PC-3 (cell line): ENCODE measurements at regions not wholly inside any gene's neighbourhood (a gene's known extent, or its start where the extent isn't known, plus 50 kb on each side); places are given as distances from the start of the nearest gene placed in this dataset.
A peak's percentile ranks its signal among the peaks of the same experiment; 100 is the strongest.
"Not testable (repeated sequence)": the region's sequence is repeated elsewhere in the genome, so short reads cannot be mapped to it uniquely, and the experiment has no call there.

Experiments used
- ATAC-seq: fragments of 200-7000 bp; cut with Tn5 transposase; 2 replicates; pipeline ENCODE4 v1.9.1; 2020; ENCODE audit warnings: mild to moderate bottlenecking, moderate library complexity
- BruUV-seq: library from RNA; stranded (reverse); fragments of 400-500 nt; replicated peaks from 2 replicates; lab custom pipeline; 2021; lab: Mats Ljungman, UMichigan
- CTCF ChIA-PET: fragments of 300-600 bp; sonication (Branson Sonifier 250); formaldehyde crosslinking; loops from one replicate; lab custom pipeline; 2022; ENCODE audit warnings: antibody characterized with exemption; lab: Charles Lee
- POLR2A ChIA-PET: fragments of 300-600 bp; sonication (Branson Sonifier 250); formaldehyde crosslinking; loops from one replicate; lab custom pipeline; 2022; ENCODE audit warnings: antibody characterized with exemption; ENCODE audit not compliant: unreplicated experiment; lab: Charles Lee
- DNase-seq: peaks from one replicate; pipeline ENCODE4 v3.0.0-alpha.2; 2015
- H2AFZ ChIP-seq: fragments of 300-600 bp; sonication (generic); 2 replicates; pipeline ENCODE4 v1.6.0; 2016; ENCODE audit warnings: antibody characterized with exemption, low read length
- H3F3A ChIP-seq: fragments of 300-600 bp; sonication (generic); one replicate; pipeline ENCODE4 v1.6.0; 2017; ENCODE audit warnings: antibody characterized with exemption, low read length, control low read depth, mild to moderate bottlenecking; ENCODE audit not compliant: unreplicated experiment
- H3K27ac ChIP-seq: fragments of 300-600 bp; sonication (generic); 2 replicates; pipeline ENCODE4 v1.5.1; 2016; ENCODE audit warnings: mild to moderate bottlenecking, low read length
- H3K27me3 ChIP-seq: fragments of 300-600 bp; sonication (generic); 2 replicates; pipeline ENCODE4 v1.6.1; 2016; ENCODE audit warnings: low read length, mixed read lengths
- H3K36me3 ChIP-seq: fragments of 300-600 bp; sonication (generic); 2 replicates; pipeline ENCODE4 v1.6.1; 2016; ENCODE audit warnings: low read depth, mixed run types, low read length, mixed read lengths
- H3K4me1 ChIP-seq: fragments of 300-600 bp; sonication (generic); 2 replicates; pipeline ENCODE4 v1.5.1; 2016; ENCODE audit warnings: low read length; ENCODE audit not compliant: insufficient read depth
- H3K4me2 ChIP-seq: fragments of 300-600 bp; sonication (generic); 2 replicates; pipeline ENCODE4 v1.6.0; 2016; ENCODE audit warnings: low read length
- H3K4me3 ChIP-seq: fragments of 300-600 bp; sonication (generic); 2 replicates; pipeline ENCODE4 v1.5.1; 2016; ENCODE audit warnings: mild to moderate bottlenecking, low read length, mixed read lengths
- H3K79me2 ChIP-seq: fragments of 300-600 bp; sonication (generic); 2 replicates; pipeline ENCODE4 v1.6.1; 2017; ENCODE audit warnings: low read length, mixed read lengths
- H3K9ac ChIP-seq: fragments of 300-600 bp; sonication (generic); 2 replicates; pipeline ENCODE4 v1.6.0; 2016; ENCODE audit warnings: mild to moderate bottlenecking, low read length
- H3K9me2 ChIP-seq: fragments of 300-600 bp; sonication (generic); replicated peaks from 2 replicates; pipeline ENCODE4 v1.6.1; 2016; ENCODE audit warnings: mixed run types, low read length, mixed read lengths
- H3K9me3 ChIP-seq: fragments of 300-600 bp; sonication (generic); 2 replicates; pipeline ENCODE4 v1.6.1; 2016; ENCODE audit warnings: low read length, mixed read lengths
- H4K20me1 ChIP-seq: fragments of 300-600 bp; sonication (generic); 2 replicates; pipeline ENCODE4 v1.6.1; 2016; ENCODE audit warnings: low read length, mixed read lengths
- EZH2 ChIP-seq: fragments of 300-600 bp; sonication (generic); IDR thresholded peaks from one replicate; pipeline ENCODE4 v1.6.1; 2017; ENCODE audit warnings: antibody characterized with exemption, mild to moderate bottlenecking, low read length; ENCODE audit not compliant: unreplicated experiment
- EZH2phosphoT487 ChIP-seq: fragments of 300-600 bp; sonication (generic); IDR thresholded peaks from 2 replicates; pipeline ENCODE4 v1.6.1; 2018; ENCODE audit warnings: mild to moderate bottlenecking, antibody characterized with exemption, low read length, borderline replicate concordance
- intact Hi-C: fragments of 100-400 bp; cut with micrococcal nuclease; formaldehyde crosslinking; loops from 2 replicates; pipeline ENCODE4 v1.9.0; 2023
- TF ChIP-seq, protein P1 (sequence below): fragments of 300-600 bp; sonication (generic); conservative IDR thresholded peaks from 2 replicates; pipeline ENCODE4 v1.5.1; 2017; ENCODE audit warnings: antibody characterized with exemption, low read depth, mild to moderate bottlenecking, low read length

DNA sequence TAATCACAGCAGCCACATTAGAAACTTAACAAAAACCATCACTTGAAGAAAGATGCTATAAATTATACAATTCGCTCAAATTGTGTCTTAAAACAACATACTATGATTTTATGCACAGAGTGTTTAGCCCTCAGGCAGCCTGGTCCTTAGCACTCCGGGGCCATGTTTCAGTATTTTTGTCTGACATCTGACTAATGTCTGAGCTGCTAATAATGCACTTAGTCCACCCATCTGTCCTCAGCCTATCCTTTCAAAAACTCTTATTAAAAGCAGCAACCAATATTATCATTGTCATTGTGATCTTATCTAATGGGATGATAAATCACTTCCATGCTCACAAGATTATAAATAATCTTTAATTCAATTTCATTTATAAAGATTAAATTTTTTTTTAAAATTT is 602.7 kb upstream of the FOXG1 start:
- H3K4me1 ChIP-seq: no peaks in the 10 kb centered on the region
- H4K20me1 ChIP-seq: no peaks in the 10 kb centered on the region
- no peaks in the 10 kb centered on the region for H3K27me3 ChIP-seq
- H3K9me2 ChIP-seq: no peaks in the 10 kb centered on the region
- H3K4me3 ChIP-seq: no peak overlapping the region
- CTCF ChIA-PET: no interaction called here
- intact Hi-C loops: no loop called here
- ATAC-seq (no peak), DNase-seq (no peak)
- H3F3A ChIP-seq: no peaks in the 10 kb centered on the region
- H3K9ac ChIP-seq: no peak overlapping the region
- TF ChIP-seq EZH2: no peak
- no peak for TF ChIP-seq EZH2phosphoT487
- TF ChIP-seq, protein P1, sequence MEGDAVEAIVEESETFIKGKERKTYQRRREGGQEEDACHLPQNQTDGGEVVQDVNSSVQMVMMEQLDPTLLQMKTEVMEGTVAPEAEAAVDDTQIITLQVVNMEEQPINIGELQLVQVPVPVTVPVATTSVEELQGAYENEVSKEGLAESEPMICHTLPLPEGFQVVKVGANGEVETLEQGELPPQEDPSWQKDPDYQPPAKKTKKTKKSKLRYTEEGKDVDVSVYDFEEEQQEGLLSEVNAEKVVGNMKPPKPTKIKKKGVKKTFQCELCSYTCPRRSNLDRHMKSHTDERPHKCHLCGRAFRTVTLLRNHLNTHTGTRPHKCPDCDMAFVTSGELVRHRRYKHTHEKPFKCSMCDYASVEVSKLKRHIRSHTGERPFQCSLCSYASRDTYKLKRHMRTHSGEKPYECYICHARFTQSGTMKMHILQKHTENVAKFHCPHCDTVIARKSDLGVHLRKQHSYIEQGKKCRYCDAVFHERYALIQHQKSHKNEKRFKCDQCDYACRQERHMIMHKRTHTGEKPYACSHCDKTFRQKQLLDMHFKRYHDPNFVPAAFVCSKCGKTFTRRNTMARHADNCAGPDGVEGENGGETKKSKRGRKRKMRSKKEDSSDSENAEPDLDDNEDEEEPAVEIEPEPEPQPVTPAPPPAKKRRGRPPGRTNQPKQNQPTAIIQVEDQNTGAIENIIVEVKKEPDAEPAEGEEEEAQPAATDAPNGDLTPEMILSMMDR: no peak
- H2AFZ ChIP-seq: no peak overlapping the region
- H3K4me2 ChIP-seq: no peak overlapping the region
- no peaks in the 10 kb centered on the region for H3K9me3 ChIP-seq
- H3K27ac ChIP-seq: no peak overlapping the region
- no peaks in the 10 kb centered on the region for H3K79me2 ChIP-seq
- POLR2A ChIA-PET: no interaction called here
- no peaks in the 10 kb centered on the region for H3K36me3 ChIP-seq
- no TSS peak for BruUV-seq

DNA sequence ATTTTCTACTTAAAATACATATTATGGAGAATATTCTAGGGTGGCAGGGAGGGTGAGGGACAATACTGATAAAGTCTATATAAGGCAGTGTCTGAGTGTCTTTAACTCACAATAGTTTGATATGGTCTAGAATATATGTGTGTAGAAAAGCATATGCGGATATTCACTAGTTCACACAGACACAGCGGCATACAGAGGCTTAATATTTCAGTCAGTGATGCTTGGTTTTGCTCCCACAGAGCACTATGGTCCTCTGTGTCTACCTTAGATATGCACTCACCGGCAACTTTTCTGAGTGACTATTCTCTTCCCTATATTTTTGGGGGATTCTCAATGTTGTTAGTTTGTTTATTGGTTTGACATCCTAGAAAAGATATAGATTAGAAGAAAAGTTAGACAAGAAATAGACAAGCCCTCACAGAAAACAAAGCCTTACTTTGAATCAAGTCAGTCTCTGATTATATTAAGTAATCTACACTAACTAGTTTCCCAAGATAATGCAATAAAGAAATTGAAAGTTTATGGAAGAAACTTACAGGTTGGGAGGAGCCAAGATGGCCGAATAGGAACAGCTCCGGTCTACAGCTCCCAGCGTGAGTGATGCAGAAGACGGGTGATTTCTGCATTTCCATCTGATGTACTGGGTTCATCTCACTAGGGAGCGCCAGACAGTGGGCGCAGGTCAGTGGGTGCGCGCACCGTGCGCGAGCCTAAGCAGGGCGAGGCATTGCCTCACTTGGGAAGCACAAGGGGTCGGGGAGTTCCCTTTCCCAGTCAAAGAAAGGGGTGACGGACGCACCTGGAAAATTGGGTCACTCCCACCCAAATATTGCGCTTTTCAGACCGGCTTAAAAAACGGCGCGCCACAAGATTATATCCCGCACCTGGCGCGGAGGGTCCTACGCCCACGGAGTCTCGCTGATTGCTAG is 578.4 kb upstream of the FOXG1 start:
- POLR2A ChIA-PET, CTCF ChIA-PET: not testable (repeated sequence)

DNA sequence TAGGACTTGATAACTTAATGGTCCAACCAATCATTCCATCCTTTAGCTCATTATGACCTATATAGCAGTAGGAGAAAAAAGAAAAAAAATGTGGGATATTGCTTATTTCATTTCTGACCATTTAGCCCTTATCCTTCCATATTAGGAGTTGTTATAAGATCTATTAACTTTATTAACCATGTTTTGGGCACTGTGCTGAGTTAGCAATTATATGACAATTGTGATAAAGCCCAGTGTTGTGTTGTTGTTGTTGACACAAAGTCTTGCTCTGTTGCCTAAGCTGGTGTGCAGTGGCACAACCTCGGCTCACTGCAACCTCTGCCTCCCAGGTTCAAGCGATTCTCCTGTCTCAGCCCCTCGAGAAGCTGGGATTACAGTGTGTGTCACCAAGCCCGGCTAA is 569.7 kb upstream of the FOXG1 start:
- H3K36me3 ChIP-seq: no peaks in the 10 kb centered on the region
- H3K4me3 ChIP-seq: no peak overlapping the region
- no peak overlapping the region for H2AFZ ChIP-seq
- H3F3A ChIP-seq: no peaks in the 10 kb centered on the region
- no peak for DNase-seq
- POLR2A ChIA-PET: no interaction called here
- no peaks in the 10 kb centered on the region for H3K27me3 ChIP-seq
- CTCF ChIA-PET: no interaction called here
- no peak for ATAC-seq
- H4K20me1 ChIP-seq: no peaks in the 10 kb centered on the region
- H3K4me1 ChIP-seq: no peaks in the 10 kb centered on the region
- H3K27ac ChIP-seq: no peak overlapping the region
- H3K9ac ChIP-seq: no peak overlapping the region
- H3K9me3 ChIP-seq: no peaks in the 10 kb centered on the region
- no peak overlapping the region for H3K4me2 ChIP-seq
- TF ChIP-seq EZH2phosphoT487: no peak
- TF ChIP-seq, protein P1: no peak
- TF ChIP-seq EZH2: no peak
- intact Hi-C loops: no loop called here
- H3K79me2 ChIP-seq: no peaks in the 10 kb centered on the region
- H3K9me2 ChIP-seq: no peaks in the 10 kb centered on the region
- no TSS peak for BruUV-seq

More for the DNA sequence above, 578.4 kb upstream of the FOXG1 start:
- H3K9me2 ChIP-seq, BruUV-seq, H3K27ac ChIP-seq, H3F3A ChIP-seq, ATAC-seq, H3K27me3 ChIP-seq, H3K79me2 ChIP-seq, H4K20me1 ChIP-seq, H3K4me1 ChIP-seq, H3K9me3 ChIP-seq, DNase-seq, intact Hi-C loops, H3K36me3 ChIP-seq: not testable (repeated sequence)
- Histone ChIP-seq H2AFZ (peak overlapping the region; percentile 77), H3K4me2 (peak overlapping the region; percentile 70), H3K4me3 (peak overlapping the region; percentile 59), H3K9ac (0 out of 2 replicates have a peak overlapping the region, but pooled peaks have one; percentile 4)
